Neuronal stem cell (in vitro differentiated cells): ENCODE measurements at regions not wholly inside any gene's neighbourhood (a gene's known extent, or its start where the extent isn't known, plus 50 kb on each side); places are given as distances from the start of the nearest gene placed in this dataset.

ENCODE experiments used
- DNase-seq: peaks from one replicate; pipeline ENCODE4 v3.0.0-alpha.2; 2013; ENCODE audit warnings: low spot score
- H2AFZ ChIP-seq: one replicate; pipeline ENCODE4 v1.6.1; 2013; ENCODE audit warnings: mild to moderate bottlenecking, low read length, inconsistent platforms
- H2AK5ac ChIP-seq: 2 replicates; pipeline ENCODE4 v1.6.1; 2013; ENCODE audit warnings: low read depth, mild to moderate bottlenecking, inconsistent platforms, low read length, moderate library complexity, mixed read lengths
- H2BK120ac ChIP-seq: 2 replicates; pipeline ENCODE4 v1.6.1; 2013; ENCODE audit warnings: low read depth, mild to moderate bottlenecking, inconsistent platforms, low read length, moderate library complexity, mixed read lengths
- H2BK12ac ChIP-seq: one replicate; pipeline ENCODE4 v1.6.1; 2013; ENCODE audit warnings: low read length, inconsistent platforms
- H2BK15ac ChIP-seq: 2 replicates; pipeline ENCODE4 v1.6.1; 2013; ENCODE audit warnings: mild to moderate bottlenecking, low read length, inconsistent platforms, mixed read lengths
- H2BK5ac ChIP-seq: one replicate; pipeline ENCODE4 v1.6.1; 2013; ENCODE audit warnings: inconsistent platforms, mild to moderate bottlenecking, low read length, moderate library complexity
- H3K14ac ChIP-seq: one replicate; pipeline ENCODE4 v1.6.1; 2013; ENCODE audit warnings: low read length, inconsistent platforms
- H3K18ac ChIP-seq: 2 replicates; pipeline ENCODE4 v1.6.1; 2013; ENCODE audit warnings: low read length, inconsistent platforms
- H3K23ac ChIP-seq: 2 replicates; pipeline ENCODE4 v1.6.1; 2013; ENCODE audit warnings: low read depth, mild to moderate bottlenecking, mixed read lengths, low read length, inconsistent platforms; ENCODE audit not compliant: poor library complexity
- H3K27ac ChIP-seq: replicated peaks from 3 replicates; pipeline ENCODE4 v1.5.1; 2013; ENCODE audit warnings: low read length, inconsistent platforms
- H3K27me3 ChIP-seq, 3 experiments: 2 replicates each; pipeline ENCODE4 v1.6.1; 2013; ENCODE audit warnings: low read length in 3 of 3, mild to moderate bottlenecking in 2 of 3, inconsistent platforms in 1 of 3, low read depth in 1 of 3, mixed read lengths in 1 of 3, moderate library complexity in 1 of 3; ENCODE audit not compliant: control insufficient read depth in 3 of 3, insufficient read depth in 3 of 3
- H3K36me3 ChIP-seq, 2 donors: replicated peaks in 1 of 2; 2 replicates each; pipeline ENCODE4 v1.6.1; 2013; ENCODE audit warnings: low read length in 2 of 2; ENCODE audit not compliant: control insufficient read depth in 2 of 2, insufficient read depth in 2 of 2
- H3K4ac ChIP-seq: 2 replicates; pipeline ENCODE4 v1.6.1; 2013; ENCODE audit warnings: inconsistent platforms, mild to moderate bottlenecking, low read length, moderate library complexity
- H3K4me1 ChIP-seq, 2 donors: 1 replicate in 1 of 2; 2 replicates in 1 of 2; pipeline ENCODE4 v1.6.1; 2013; ENCODE audit warnings: low read length in 2 of 2, low read depth in 1 of 2; ENCODE audit not compliant: control insufficient read depth in 2 of 2, insufficient read depth in 1 of 2
- H3K4me2 ChIP-seq: one replicate; pipeline ENCODE4 v1.6.1; 2013; ENCODE audit warnings: mild to moderate bottlenecking, low read length, inconsistent platforms; ENCODE audit not compliant: insufficient read depth, poor library complexity, severe bottlenecking
- H3K4me3 ChIP-seq, 2 donors: 2 replicates each; pipeline ENCODE4 v1.5.1; 2013; ENCODE audit warnings: low read length in 2 of 2, mild to moderate bottlenecking in 2 of 2, inconsistent platforms in 1 of 2, moderate library complexity in 1 of 2
- H3K79me1 ChIP-seq: one replicate; pipeline ENCODE4 v1.6.1; 2013; ENCODE audit warnings: low read depth, mild to moderate bottlenecking, inconsistent platforms, low read length, moderate library complexity
- H3K9ac ChIP-seq: one replicate; pipeline ENCODE4 v1.6.1; 2013; ENCODE audit warnings: mild to moderate bottlenecking, low read depth, low read length, inconsistent platforms; ENCODE audit not compliant: poor library complexity
- H3K9me3 ChIP-seq, 2 donors: replicated peaks in 1 of 2; 2 replicates each; pipeline versions ENCODE3 to v1.6.1; 2013; ENCODE audit warnings: low read length in 2 of 2, mild to moderate bottlenecking in 2 of 2, inconsistent platforms in 1 of 2, low read depth in 1 of 2, mixed read lengths in 1 of 2, moderate library complexity in 1 of 2; ENCODE audit not compliant: control insufficient read depth in 2 of 2, insufficient read depth in 1 of 2
- H4K8ac ChIP-seq: one replicate; pipeline ENCODE4 v1.6.1; 2013; ENCODE audit warnings: low read depth, mild to moderate bottlenecking, inconsistent platforms, low read length, moderate library complexity
- H4K91ac ChIP-seq: one replicate; pipeline ENCODE4 v1.6.1; 2013; ENCODE audit warnings: low read length, low read depth, mild to moderate bottlenecking, inconsistent platforms; ENCODE audit not compliant: poor library complexity
- WGBS, 2 donors: extraction: QIAGEN DNeasy Blood & Tissue Kit; methylation state at CpG; one replicate each; pipeline ENCODE4 v1.1.7; 2013; ENCODE audit warnings: missing lambda C conversion rate in 2 of 2, mixed read lengths in 1 of 2; ENCODE audit not compliant: insufficient read length in 2 of 2, insufficient replicate concordance in 1 of 2; ENCODE audit errors: extremely low coverage in 2 of 2; 5-methylcytosine and 5-hydroxymethylcytosine counted together

GRCh38 chr1:30151119-30151518 is 572.3 kb downstream of the MATN1 start:
- H2BK5ac ChIP-seq: no peak overlapping the region

GRCh38 chr1:30149226-30149625 is 574.2 kb downstream of the MATN1 start:
- no peak overlapping the region for H4K8ac ChIP-seq
- no peak overlapping the region for H4K91ac ChIP-seq
- no peaks in the 10 kb centered on the region for H3K36me3 ChIP-seq
- H3K9me3 ChIP-seq: peaks cover 0 to 5% of the 10 kb centered on the region in 2 donors
- H2BK5ac ChIP-seq: no peak overlapping the region
- DNase-seq: no peak
- no peak overlapping the region for H3K18ac ChIP-seq
- H3K9ac ChIP-seq: no peak overlapping the region
- H3K4me1 ChIP-seq: no peaks in the 10 kb centered on the region
- no peak overlapping the region for H2BK15ac ChIP-seq
- no peak overlapping the region for H2AFZ ChIP-seq
- no peak overlapping the region for H3K27ac ChIP-seq
- no peak overlapping the region for H2BK12ac ChIP-seq
- H3K14ac ChIP-seq: no peak overlapping the region
- no peak overlapping the region for H3K4ac ChIP-seq
- H3K79me1 ChIP-seq: no peaks in the 10 kb centered on the region
- no peak overlapping the region for H3K4me2 ChIP-seq
- no peak overlapping the region for H3K4me3 ChIP-seq
- H3K23ac ChIP-seq: no peak overlapping the region
- no peak overlapping the region for H2AK5ac ChIP-seq
- no peaks in the 10 kb centered on the region for H3K27me3 ChIP-seq
- no CpG with 5 or more reads among the region's 5 CpGs for WGBS, 2 donors
- H2BK120ac ChIP-seq: no peak overlapping the region

More at GRCh38 chr1:30151119-30151518, 572.3 kb downstream of the MATN1 start:
- Histone ChIP-seq H3K18ac (no peak overlapping the region), H2AK5ac (no peak overlapping the region), H3K23ac (no peak overlapping the region), H2AFZ (no peak overlapping the region), H3K4ac (no peak overlapping the region), H3K9ac (no peak overlapping the region), H4K8ac (no peak overlapping the region), H3K4me3 (no peak overlapping the region), H2BK120ac (no peak overlapping the region), H3K4me2 (no peak overlapping the region), H3K27ac (no peak overlapping the region), H3K27me3 (no peaks in the 10 kb centered on the region), H3K14ac (no peak overlapping the region), H3K9me3 (peaks cover 0 to 5% of the 10 kb centered on the region in 2 donors), H3K79me1 (no peaks in the 10 kb centered on the region), H3K4me1 (no peaks in the 10 kb centered on the region), H3K36me3 (no peaks in the 10 kb centered on the region), H2BK12ac (no peak overlapping the region), H2BK15ac (no peak overlapping the region), H4K91ac (no peak overlapping the region)
- no CpG with 5 or more reads among the region's 4 CpGs for WGBS, 2 donors
- DNase-seq: no peak

GRCh38 chr1:30148676-30149075 is 574.7 kb downstream of the MATN1 start:
- H3K4me1 ChIP-seq: no peaks in the 10 kb centered on the region
- no peak overlapping the region for H3K18ac ChIP-seq
- no CpG with 5 or more reads among the region's 2 CpGs for WGBS, 2 donors
- no peak overlapping the region for H2BK5ac ChIP-seq
- H2BK12ac ChIP-seq: no peak overlapping the region
- no peak overlapping the region for H3K9ac ChIP-seq
- no peak overlapping the region for H3K23ac ChIP-seq
- no peak for DNase-seq
- H3K4ac ChIP-seq: no peak overlapping the region
- H3K4me2 ChIP-seq: no peak overlapping the region
- H3K4me3 ChIP-seq: no peak overlapping the region
- H4K91ac ChIP-seq: no peak overlapping the region
- H3K79me1 ChIP-seq: no peaks in the 10 kb centered on the region
- no peak overlapping the region for H2BK15ac ChIP-seq
- H3K27ac ChIP-seq: no peak overlapping the region
- no peak overlapping the region for H4K8ac ChIP-seq
- no peak overlapping the region for H2BK120ac ChIP-seq
- peaks cover 0 to 5% of the 10 kb centered on the region in 2 donors for H3K9me3 ChIP-seq
- H3K14ac ChIP-seq: no peak overlapping the region
- no peak overlapping the region for H2AFZ ChIP-seq
- H2AK5ac ChIP-seq: no peak overlapping the region
- no peaks in the 10 kb centered on the region for H3K27me3 ChIP-seq
- H3K36me3 ChIP-seq: no peaks in the 10 kb centered on the region

GRCh38 chr1:30147188-30147587 is 576.2 kb downstream of the MATN1 start:
- no peak overlapping the region for H3K23ac ChIP-seq
- H2AK5ac ChIP-seq: no peak overlapping the region
- H3K27me3 ChIP-seq: no peaks in the 10 kb centered on the region

More at GRCh38 chr1:30147188-30147587, 576.2 kb downstream of the MATN1 start:
- Histone ChIP-seq H3K9ac (no peak overlapping the region), H3K27ac (no peak overlapping the region), H3K9me3 (peaks cover 0 to 5% of the 10 kb centered on the region in 2 donors), H4K8ac (no peak overlapping the region), H3K18ac (no peak overlapping the region), H3K4me1 (no peaks in the 10 kb centered on the region), H3K4ac (no peak overlapping the region), H2BK15ac (no peak overlapping the region), H2BK120ac (no peak overlapping the region), H4K91ac (no peak overlapping the region), H3K14ac (no peak overlapping the region), H2AFZ (no peak overlapping the region), H3K36me3 (no peaks in the 10 kb centered on the region), H2BK5ac (no peak overlapping the region), H3K4me3 (no peak overlapping the region), H2BK12ac (no peak overlapping the region), H3K4me2 (no peak overlapping the region), H3K79me1 (no peaks in the 10 kb centered on the region)
- DNase-seq: no peak
- no CpG with 5 or more reads among the region's 7 CpGs for WGBS, 2 donors
